GM12878 (cell line): ENCODE measurements at regions not wholly inside any gene's neighbourhood (a gene's known extent, or its start where the extent isn't known, plus 50 kb on each side); places are given as distances from the start of the nearest gene placed in this dataset.

Source experiments
- ATAC-seq: fragments of 200-7000 bp; cut with Tn5 transposase; 3 replicates; pipeline ENCODE4 v1.9.1; 2020; ENCODE audit warnings: mild to moderate bottlenecking, moderate library complexity
- BruUV-seq: library from RNA; stranded (reverse); fragments of 400-500 nt; replicated peaks from 2 replicates; lab custom pipeline; 2021; lab: Mats Ljungman, UMichigan
- CTCF ChIA-PET: fragments of 300-600 bp; sonication (Branson Sonifier 250); formaldehyde crosslinking; extraction: SDS; loops from one replicate; lab custom pipeline; 2021; ENCODE audit warnings: inconsistent platforms; lab: Yijun Ruan, JAX
- POLR2A ChIA-PET: fragments of 350-600 bp; formaldehyde crosslinking; extraction: SDS; loops from one replicate; lab custom pipeline; 2021; ENCODE audit warnings: inconsistent platforms; lab: Charles Lee
- RAD21 ChIA-PET: fragments of 300-600 bp; sonication (Branson Sonifier 250); formaldehyde crosslinking; loops from one replicate; lab custom pipeline; 2023; ENCODE audit warnings: antibody characterized with exemption; ENCODE audit not compliant: unreplicated experiment; lab: Charles Lee
- SMC1A ChIA-PET: fragments of 300-600 bp; sonication (Branson Sonifier 250); formaldehyde crosslinking; loops from one replicate; lab custom pipeline; 2023; ENCODE audit not compliant: unreplicated experiment, uncharacterized antibody; lab: Charles Lee
- DNase-seq: peaks from one replicate; pipeline ENCODE4 v3.0.0-alpha.2; 2011; ENCODE audit warnings: low read depth, low spot score
- FAIRE-seq: peaks from 3 replicates; lab custom pipeline; 2011; peaks lifted over from hg19 to GRCh38; lab: Jason Lieb, UNC
- H2AFZ ChIP-seq: 2 replicates; pipeline ENCODE4 v1.6.0; 2011; ENCODE audit warnings: low read depth, low read length, control low read depth; ENCODE audit not compliant: control insufficient read depth
- H3K27ac ChIP-seq: 2 replicates; pipeline ENCODE4 v1.5.1; 2011; ENCODE audit warnings: control low read depth; ENCODE audit not compliant: control insufficient read depth, insufficient read depth
- H3K27me3 ChIP-seq, 2 experiments: replicated peaks in 1 of 2; 2 replicates each; pipeline versions ENCODE4 v1.6.0 to v1.6.1; 2011; ENCODE audit warnings: low read length in 1 of 2; ENCODE audit not compliant: control insufficient read depth in 2 of 2, insufficient read depth in 2 of 2
- H3K36me3 ChIP-seq, 2 experiments: 2 replicates each; pipeline ENCODE4 v1.5.1; 2011; ENCODE audit warnings: low read length in 1 of 2; ENCODE audit not compliant: control insufficient read depth in 2 of 2, insufficient read depth in 2 of 2
- H3K4me1 ChIP-seq: 2 replicates; pipeline ENCODE4 v1.6.1; 2011; ENCODE audit warnings: mild to moderate bottlenecking, low read length, moderate library complexity, mixed read lengths; ENCODE audit not compliant: control insufficient read depth, insufficient read depth
- H3K4me2 ChIP-seq: 2 replicates; pipeline ENCODE4 v1.6.0; 2011; ENCODE audit warnings: control low read depth; ENCODE audit not compliant: control insufficient read depth, insufficient read depth
- H3K4me3 ChIP-seq: fragments of 200-600 bp; sonication (generic); 2 replicates; pipeline ENCODE4 v1.5.1; 2016
- H3K79me2 ChIP-seq: 2 replicates; pipeline ENCODE4 v1.6.0; 2011; ENCODE audit warnings: low read length; ENCODE audit not compliant: control insufficient read depth, insufficient read depth
- H3K9ac ChIP-seq: 2 replicates; pipeline ENCODE4 v1.8.0; 2011; ENCODE audit warnings: low read length, control low read depth, mixed read lengths; ENCODE audit not compliant: control insufficient read depth, insufficient read depth
- H3K9me3 ChIP-seq: replicated peaks from 3 replicates; pipeline ENCODE4 v1.5.1; 2011; ENCODE audit warnings: mild to moderate bottlenecking, low read length; ENCODE audit not compliant: control insufficient read depth, insufficient read depth
- H4K20me1 ChIP-seq: 2 replicates; pipeline ENCODE4 v1.6.0; 2011; ENCODE audit not compliant: control insufficient read depth, insufficient read depth
- BHLHE40 ChIP-seq, 2 experiments: fragments of 450-650 bp in 1 of 2; IDR thresholded peaks; 2 replicates each; pipeline ENCODE4 v1.6.1; 2011 to 2017; ENCODE audit warnings: low read depth in 2 of 2, borderline replicate concordance in 1 of 2, improper control_type of control experiment in 1 of 2, low read length in 1 of 2, mild to moderate bottlenecking in 1 of 2
- CEBPZ ChIP-seq: fragments of 150-350 bp; IDR thresholded peaks from 2 replicates; pipeline ENCODE4 v1.6.1; 2016; ENCODE audit warnings: low read depth, low read length
- CHD2 ChIP-seq: IDR thresholded peaks from 2 replicates; pipeline ENCODE4 v1.6.1; 2011; ENCODE audit warnings: low read depth, low read length, improper control_type of control experiment, borderline replicate concordance
- CREM ChIP-seq: IDR thresholded peaks from 2 replicates; pipeline ENCODE4 v1.6.1; 2014; ENCODE audit warnings: antibody characterized with exemption, low read depth
- HDAC2 ChIP-seq: fragments of 200-600 bp; sonication (generic); IDR thresholded peaks from 2 replicates; pipeline ENCODE4 v1.6.1; 2017
- POLR2AphosphoS2 ChIP-seq: IDR thresholded peaks from 2 replicates; pipeline ENCODE4 v1.6.1; 2011; ENCODE audit warnings: low read depth, mild to moderate bottlenecking, low read length, improper control_type of control experiment, moderate library complexity
- RBBP5 ChIP-seq: fragments of 200-600 bp; sonication (generic); conservative IDR thresholded peaks from 2 replicates; pipeline ENCODE4 v1.6.1; 2016
- RFX5 ChIP-seq: IDR thresholded peaks from 2 replicates; pipeline ENCODE4 v1.6.1; 2011; ENCODE audit warnings: low read depth, low read length, improper control_type of control experiment
- STAT1 ChIP-seq: fragments of 450-650 bp; conservative IDR thresholded peaks from 2 replicates; pipeline ENCODE4 v1.6.1; 2014; ENCODE audit warnings: antibody characterized with exemption, mild to moderate bottlenecking
- ZNF217 ChIP-seq: fragments of 450-650 bp; IDR thresholded peaks from 2 replicates; pipeline ENCODE4 v1.6.1; 2017; ENCODE audit warnings: antibody characterized with exemption, mild to moderate bottlenecking
- whole genome bisulfite sequencing: methylation state at CpG from one replicate; pipeline ENCODE4 v1.1.6; 2016; ENCODE audit warnings: low lambda C conversion rate; ENCODE audit not compliant: insufficient replicate concordance, insufficient coverage; ENCODE audit errors: missing lambda C conversion rate; 5-methylcytosine and 5-hydroxymethylcytosine counted together
- in situ Hi-C: fragments of 300-500 bp; cut with MboI; formaldehyde crosslinking; loops from 9 replicates; pipeline ENCODE4 v1.14.3; 2018; ENCODE audit warnings: mixed read lengths
- intact Hi-C: fragments of 100-400 bp; cut with micrococcal nuclease; formaldehyde crosslinking; loops from one replicate; pipeline ENCODE4 v1.14.2; 2022; ENCODE audit not compliant: unreplicated experiment
- TF ChIP-seq, protein P1 (sequence below): fragments of 450-650 bp; IDR thresholded peaks from 2 replicates; pipeline ENCODE4 v1.6.1; 2018; ENCODE audit warnings: mild to moderate bottlenecking, low read depth, moderate library complexity; ENCODE audit not compliant: partially characterized antibody

DNA sequence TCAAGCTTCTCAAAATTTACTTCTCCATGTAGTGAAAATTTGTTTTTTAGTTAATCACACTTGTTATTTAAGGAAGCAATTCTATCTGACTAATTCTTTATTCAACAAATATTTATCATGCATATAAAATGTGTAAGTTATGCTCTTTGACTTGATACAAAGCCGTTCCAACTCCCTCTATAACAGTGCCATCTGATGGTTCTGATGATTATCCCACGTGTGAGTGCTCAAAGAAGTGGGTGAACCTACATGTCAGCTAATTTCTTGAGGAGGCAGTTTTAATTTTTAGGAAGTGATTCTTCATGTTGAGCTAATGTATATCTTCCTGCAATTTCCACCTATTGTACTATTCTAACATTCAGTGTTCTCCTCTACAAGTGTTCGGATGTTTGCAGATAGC is 88.8 kb upstream of the BRINP1 start:
- ChIA-PET RAD21 (no interaction called here), CTCF (no interaction called here), POLR2A (no interaction called here), SMC1A (no interaction called here)
- no peak for ATAC-seq
- no TSS peak for BruUV-seq
- DNase-seq, result no peak
- H3K27me3 ChIP-seq, result no peaks in the 10 kb centered on the region
- no peak overlapping the region for H3K27ac ChIP-seq
- no peak overlapping the region for H3K4me3 ChIP-seq
- no peak for FAIRE-seq
- H4K20me1 ChIP-seq, result no peaks in the 10 kb centered on the region
- no peaks in the 10 kb centered on the region for H3K79me2 ChIP-seq
- WGBS, result 17% methylated on average over 3 of the region's 3 CpGs
- no peaks in the 10 kb centered on the region for H3K36me3 ChIP-seq
- no peaks in the 10 kb centered on the region for H3K4me1 ChIP-seq
- intact Hi-C loops (no loop called here), in situ Hi-C loops (no loop called here)
- no peaks in the 10 kb centered on the region for H3K9me3 ChIP-seq
- no peak overlapping the region for H2AFZ ChIP-seq
- TF ChIP-seq POLR2AphosphoS2 (no peak), RFX5 (no peak), CHD2 (no peak), CEBPZ (no peak), ZNF217 (no peak), CREM (no peak), BHLHE40 (IDR thresholded peaks at IDR 0.05; ENCODE audit: borderline replicate concordance in 1 of 2, low read depth in 2 of 2, low read length in 1 of 2) (no peak), RBBP5 (no peak), HDAC2 (no peak), STAT1 (no peak)
- TF ChIP-seq, protein P1, sequence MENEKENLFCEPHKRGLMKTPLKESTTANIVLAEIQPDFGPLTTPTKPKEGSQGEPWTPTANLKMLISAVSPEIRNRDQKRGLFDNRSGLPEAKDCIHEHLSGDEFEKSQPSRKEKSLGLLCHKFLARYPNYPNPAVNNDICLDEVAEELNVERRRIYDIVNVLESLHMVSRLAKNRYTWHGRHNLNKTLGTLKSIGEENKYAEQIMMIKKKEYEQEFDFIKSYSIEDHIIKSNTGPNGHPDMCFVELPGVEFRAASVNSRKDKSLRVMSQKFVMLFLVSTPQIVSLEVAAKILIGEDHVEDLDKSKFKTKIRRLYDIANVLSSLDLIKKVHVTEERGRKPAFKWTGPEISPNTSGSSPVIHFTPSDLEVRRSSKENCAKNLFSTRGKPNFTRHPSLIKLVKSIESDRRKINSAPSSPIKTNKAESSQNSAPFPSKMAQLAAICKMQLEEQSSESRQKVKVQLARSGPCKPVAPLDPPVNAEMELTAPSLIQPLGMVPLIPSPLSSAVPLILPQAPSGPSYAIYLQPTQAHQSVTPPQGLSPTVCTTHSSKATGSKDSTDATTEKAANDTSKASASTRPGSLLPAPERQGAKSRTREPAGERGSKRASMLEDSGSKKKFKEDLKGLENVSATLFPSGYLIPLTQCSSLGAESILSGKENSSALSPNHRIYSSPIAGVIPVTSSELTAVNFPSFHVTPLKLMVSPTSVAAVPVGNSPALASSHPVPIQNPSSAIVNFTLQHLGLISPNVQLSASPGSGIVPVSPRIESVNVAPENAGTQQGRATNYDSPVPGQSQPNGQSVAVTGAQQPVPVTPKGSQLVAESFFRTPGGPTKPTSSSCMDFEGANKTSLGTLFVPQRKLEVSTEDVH, result no peak
- no peak overlapping the region for H3K9ac ChIP-seq
- no peak overlapping the region for H3K4me2 ChIP-seq
